SKM-1 (cell line): ENCODE measurements at regions not wholly inside any gene's neighbourhood (a gene's known extent, or its start where the extent isn't known, plus 50 kb on each side); places are given as distances from the start of the nearest gene placed in this dataset.

ENCODE experiments used
- DNase-seq: peaks from one replicate; lab custom pipeline; 2025; ENCODE audit not compliant: unreplicated experiment; lab: John Stamatoyannopoulos, UW

- no peak for DNase-seq
These were observed 287.1 kb upstream of the ID2 start for GRCh38 chr2:8394569-8395359.

- no peak for DNase-seq
These were observed 286.1 kb upstream of the ID2 start for GRCh38 chr2:8395718-8396117.

GRCh38 chr2:8398040-8398668 lies 283.7 kb upstream of the ID2 start:
- no peak for DNase-seq

- DNase-seq: no peak
These were observed 282.1 kb upstream of the ID2 start for GRCh38 chr2:8399731-8400130.

- no peak for DNase-seq
These were observed 281.7 kb upstream of the ID2 start for GRCh38 chr2:8400196-8400595.

- DNase-seq: no peak
These were observed 279.6 kb upstream of the ID2 start for GRCh38 chr2:8402222-8402621.

- no peak for DNase-seq
These were observed 278.0 kb upstream of the ID2 start for GRCh38 chr2:8403876-8404275.

- no peak for DNase-seq
These were observed 276.5 kb upstream of the ID2 start for GRCh38 chr2:8405334-8405733.

GRCh38 chr2:8406271-8406670 lies 275.6 kb upstream of the ID2 start:
- no peak for DNase-seq

GRCh38 chr2:8407332-8407731 lies 274.5 kb upstream of the ID2 start:
- no peak for DNase-seq

GRCh38 chr2:8408560-8409460 lies 273.0 kb upstream of the ID2 start:
- DNase-seq: no peak

GRCh38 chr2:8409461-8410260 lies 272.2 kb upstream of the ID2 start:
- DNase-seq: no peak

GRCh38 chr2:8412082-8412481 lies 269.8 kb upstream of the ID2 start:
- no peak for DNase-seq

GRCh38 chr2:8412586-8412985 lies 269.3 kb upstream of the ID2 start:
- no peak for DNase-seq

- DNase-seq: peak; percentile 91
These were observed 268.2 kb upstream of the ID2 start for GRCh38 chr2:8413589-8414135.

- DNase-seq: no peak
These were observed 266.6 kb upstream of the ID2 start for GRCh38 chr2:8414946-8415879.

GRCh38 chr2:8416001-8416571 lies 265.8 kb upstream of the ID2 start:
- DNase-seq: no peak

- DNase-seq: no peak
These were observed 264.7 kb upstream of the ID2 start for GRCh38 chr2:8416849-8417832.
